IMR-90 (cell line): ENCODE measurements at regions not wholly inside any gene's neighbourhood (a gene's known extent, or its start where the extent isn't known, plus 50 kb on each side); places are given as distances from the start of the nearest gene placed in this dataset.

ENCODE experiments used
- ATAC-seq: fragments of 200-7000 bp; cut with Tn5 transposase; 2 replicates; pipeline ENCODE4 v1.9.1; 2020; ENCODE audit warnings: low read depth, mild to moderate bottlenecking, moderate library complexity
- BruUV-seq: library from RNA; stranded (reverse); fragments of 400-500 nt; replicated peaks from 2 replicates; lab custom pipeline; 2021; lab: Mats Ljungman, UMichigan
- CTCF ChIA-PET: fragments of 300-600 bp; formaldehyde crosslinking; extraction: SDS; loops from one replicate; lab custom pipeline; 2021; ENCODE audit warnings: antibody characterized with exemption; lab: Yijun Ruan, JAX
- POLR2A ChIA-PET: fragments of 300-600 bp; sonication (Branson Sonifier 250); formaldehyde crosslinking; loops from one replicate; lab custom pipeline; 2022; ENCODE audit warnings: antibody characterized with exemption; ENCODE audit not compliant: unreplicated experiment; lab: Charles Lee
- DNase-seq: peaks from one replicate; pipeline ENCODE4 v3.0.0; 2013
- H2AFZ ChIP-seq: replicated peaks from 2 replicates; pipeline ENCODE3; 2013; ENCODE audit warnings: low read length, mild to moderate bottlenecking; ENCODE audit not compliant: poor library complexity
- H2AK5ac ChIP-seq: 2 replicates; pipeline ENCODE4 v1.6.1; 2013; ENCODE audit warnings: low read depth, low read length, inconsistent platforms
- H2AK9ac ChIP-seq: replicated peaks from 2 replicates; pipeline ENCODE3; 2013; ENCODE audit warnings: mild to moderate bottlenecking, low read depth, low read length, moderate library complexity; ENCODE audit not compliant: poor library complexity
- H2BK120ac ChIP-seq: 2 replicates; pipeline ENCODE4 v1.6.1; 2013; ENCODE audit warnings: low read depth, low read length, inconsistent platforms
- H2BK15ac ChIP-seq: 3 replicates; pipeline ENCODE4 v1.6.1; 2013; ENCODE audit warnings: low read depth, low read length, inconsistent platforms
- H2BK20ac ChIP-seq: 2 replicates; pipeline ENCODE4 v1.6.1; 2013; ENCODE audit warnings: low read depth, mild to moderate bottlenecking, inconsistent platforms, low read length, moderate library complexity
- H2BK5ac ChIP-seq: 2 replicates; pipeline ENCODE4 v1.6.1; 2013; ENCODE audit warnings: mild to moderate bottlenecking, low read depth, low read length, inconsistent platforms; ENCODE audit not compliant: poor library complexity, severe bottlenecking
- H3K14ac ChIP-seq: replicated peaks from 2 replicates; pipeline ENCODE4 v1.6.1; 2013; ENCODE audit warnings: low read depth, low read length, inconsistent platforms
- H3K18ac ChIP-seq: 2 replicates; pipeline ENCODE4 v1.6.1; 2013; ENCODE audit warnings: low read depth, low read length, control low read depth
- H3K23ac ChIP-seq: 2 replicates; pipeline ENCODE4 v1.6.1; 2013; ENCODE audit warnings: low read depth, low read length, inconsistent platforms
- H3K27ac ChIP-seq: 2 replicates; pipeline ENCODE4 v1.5.1; 2013; ENCODE audit warnings: mild to moderate bottlenecking, control low read depth, low read length; ENCODE audit not compliant: insufficient read depth
- H3K27me3 ChIP-seq: 2 replicates; pipeline ENCODE4 v1.6.1; 2013; ENCODE audit warnings: low read length; ENCODE audit not compliant: control insufficient read depth, insufficient read depth
- H3K36me3 ChIP-seq: 2 replicates; pipeline ENCODE4 v1.6.1; 2013; ENCODE audit warnings: low read length, mixed read lengths; ENCODE audit not compliant: control insufficient read depth, insufficient read depth
- H3K4ac ChIP-seq: 2 replicates; pipeline ENCODE4 v1.6.1; 2013; ENCODE audit warnings: low read depth, low read length, inconsistent platforms
- H3K4me1 ChIP-seq: 2 replicates; pipeline ENCODE4 v1.6.1; 2013; ENCODE audit warnings: low read length, mixed read lengths; ENCODE audit not compliant: control insufficient read depth, insufficient read depth
- H3K4me2 ChIP-seq: 2 replicates; pipeline ENCODE4 v1.6.1; 2013; ENCODE audit warnings: low read depth, mild to moderate bottlenecking, control low read depth, low read length, moderate library complexity
- H3K4me3 ChIP-seq: 2 replicates; pipeline ENCODE4 v1.5.1; 2013; ENCODE audit warnings: low read depth, mild to moderate bottlenecking, control low read depth, low read length, moderate library complexity; ENCODE audit not compliant: insufficient read depth
- H3K56ac ChIP-seq: 2 replicates; pipeline ENCODE4 v1.6.1; 2013; ENCODE audit warnings: low read length, inconsistent platforms; ENCODE audit not compliant: insufficient read depth; ENCODE audit errors: extremely low read depth
- H3K79me1 ChIP-seq, 2 experiments: 2 replicates each; pipeline ENCODE4 v1.6.1; 2013; ENCODE audit warnings: low read length in 2 of 2, inconsistent platforms in 1 of 2, low read depth in 1 of 2
- H3K9ac ChIP-seq: 2 replicates; pipeline ENCODE4 v1.6.1; 2013; ENCODE audit warnings: low read depth, low read length, control low read depth
- H3K9me1 ChIP-seq: 2 replicates; pipeline ENCODE4 v1.6.1; 2013; ENCODE audit warnings: low read length, inconsistent platforms; ENCODE audit not compliant: insufficient read depth
- H3K9me3 ChIP-seq: 2 replicates; pipeline ENCODE4 v1.6.1; 2013; ENCODE audit warnings: low read length; ENCODE audit not compliant: control insufficient read depth, insufficient read depth
- H4K20me1 ChIP-seq: 2 replicates; pipeline ENCODE4 v1.6.1; 2013; ENCODE audit warnings: low read length, inconsistent platforms; ENCODE audit not compliant: insufficient read depth
- H4K5ac ChIP-seq: 2 replicates; pipeline ENCODE4 v1.6.1; 2013; ENCODE audit warnings: mild to moderate bottlenecking, low read depth, low read length, control low read depth
- H4K8ac ChIP-seq, 2 experiments: 2 replicates each; pipeline ENCODE4 v1.6.1; 2013; ENCODE audit warnings: low read depth in 2 of 2, low read length in 2 of 2, control low read depth in 1 of 2, inconsistent platforms in 1 of 2
- H4K91ac ChIP-seq: 2 replicates; pipeline ENCODE4 v1.6.1; 2013; ENCODE audit warnings: low read depth, low read length, inconsistent platforms; ENCODE audit not compliant: insufficient read depth
- BHLHE40 ChIP-seq: fragments of 150-350 bp; IDR thresholded peaks from 2 replicates; pipeline ENCODE4 v1.6.1; 2016; ENCODE audit warnings: mild to moderate bottlenecking, low read depth, low read length
- CEBPB ChIP-seq: IDR thresholded peaks from 2 replicates; pipeline ENCODE4 v1.6.1; 2012; ENCODE audit warnings: low read depth, low read length, improper control_type of control experiment
- CHD1 ChIP-seq: IDR thresholded peaks from 2 replicates; pipeline ENCODE4 v1.6.1; 2012; ENCODE audit warnings: low read depth, low read length, improper control_type of control experiment
- CTCF ChIP-seq: conservative IDR thresholded peaks from 2 replicates; pipeline ENCODE4 v1.5.1; 2012; ENCODE audit warnings: mild to moderate bottlenecking, low read depth, low read length, improper control_type of control experiment
- FOS ChIP-seq: fragments of 150-350 bp; IDR thresholded peaks from 2 replicates; pipeline ENCODE4 v1.6.1; 2016; ENCODE audit warnings: low read depth, low read length
- MAFK ChIP-seq: IDR thresholded peaks from 2 replicates; pipeline ENCODE4 v1.6.1; 2012; ENCODE audit warnings: low read depth, low read length, improper control_type of control experiment
- MAZ ChIP-seq: IDR thresholded peaks from 2 replicates; pipeline ENCODE4 v1.6.1; 2012; ENCODE audit warnings: low read depth, mild to moderate bottlenecking, low read length, improper control_type of control experiment, moderate library complexity, borderline replicate concordance
- MXI1 ChIP-seq: IDR thresholded peaks from 2 replicates; pipeline ENCODE4 v1.6.1; 2012; ENCODE audit warnings: low read depth, mild to moderate bottlenecking, low read length, moderate library complexity, borderline replicate concordance
- NFE2L2 ChIP-seq: fragments of 150-350 bp; IDR thresholded peaks from 2 replicates; pipeline ENCODE4 v1.6.1; 2016; ENCODE audit warnings: low read depth, mild to moderate bottlenecking, low read length
- POLR2A ChIP-seq: IDR thresholded peaks from 2 replicates; pipeline ENCODE4 v1.6.1; 2012; ENCODE audit warnings: mild to moderate bottlenecking, low read depth, low read length
- RAD21 ChIP-seq: IDR thresholded peaks from 2 replicates; pipeline ENCODE4 v1.6.1; 2012; ENCODE audit warnings: low read length, improper control_type of control experiment
- RCOR1 ChIP-seq: IDR thresholded peaks from 2 replicates; pipeline ENCODE4 v1.6.1; 2012; ENCODE audit warnings: mild to moderate bottlenecking, low read length, improper control_type of control experiment; ENCODE audit not compliant: insufficient replicate concordance
- RFX5 ChIP-seq: IDR thresholded peaks from 2 replicates; pipeline ENCODE4 v1.8.0; 2012; ENCODE audit warnings: low read depth, mild to moderate bottlenecking, low read length, moderate library complexity
- SMC3 ChIP-seq: fragments of 150-350 bp; IDR thresholded peaks from 2 replicates; pipeline ENCODE4 v1.6.1; 2016; ENCODE audit warnings: low read depth, mild to moderate bottlenecking, antibody characterized with exemption, low read length, moderate library complexity
- USF2 ChIP-seq: fragments of 150-350 bp; IDR thresholded peaks from 2 replicates; pipeline ENCODE4 v1.6.1; 2017; ENCODE audit warnings: mild to moderate bottlenecking, antibody characterized with exemption, low read length, low read depth
- WGBS, 2 experiments: methylation state at CpG; one replicate each; pipeline versions ENCODE4 v1.1.5 to v1.1.7; 2013; ENCODE audit warnings: missing lambda C conversion rate in 2 of 2; ENCODE audit not compliant: insufficient read length in 1 of 2; ENCODE audit errors: extremely low coverage in 2 of 2; 5-methylcytosine and 5-hydroxymethylcytosine counted together
- dilution Hi-C: fragments of 300-500 bp; cut with HindIII; formaldehyde crosslinking; loops from one replicate; pipeline ENCODE4 v1.14.3; 2018; ENCODE audit warnings: low sequenced_read_pairs; ENCODE audit not compliant: unreplicated experiment
- in situ Hi-C: fragments of 300-500 bp; cut with MboI; formaldehyde crosslinking; loops from 3 replicates; pipeline ENCODE4 v1.14.3; 2019; ENCODE audit warnings: low sequenced_read_pairs, inconsistent platforms, mixed read lengths
- intact Hi-C: fragments of 100-400 bp; cut with micrococcal nuclease; formaldehyde crosslinking; loops from 2 replicates; pipeline ENCODE4 v1.10.0; 2022
- TF ChIP-seq, protein P1 (sequence below): fragments of 150-350 bp; IDR thresholded peaks from 2 replicates; pipeline ENCODE4 v1.6.1; 2016; ENCODE audit warnings: low read depth, mild to moderate bottlenecking, low read length, moderate library complexity, borderline replicate concordance

- no peaks in the 10 kb centered on the region for H4K20me1 ChIP-seq
- H3K9me1 ChIP-seq: no peaks in the 10 kb centered on the region
- H3K79me1 ChIP-seq: no peaks in the 10 kb centered on the region
- TF ChIP-seq RAD21 (no peak), NFE2L2 (no peak), MAZ (no peak), BHLHE40 (no peak), POLR2A (no peak), MAFK (no peak), RFX5 (no peak), FOS (no peak), CTCF (no peak), USF2 (no peak), RCOR1 (no peak), CHD1 (no peak), CEBPB (no peak), MXI1 (no peak), SMC3 (no peak)
- TF ChIP-seq, protein P1, sequence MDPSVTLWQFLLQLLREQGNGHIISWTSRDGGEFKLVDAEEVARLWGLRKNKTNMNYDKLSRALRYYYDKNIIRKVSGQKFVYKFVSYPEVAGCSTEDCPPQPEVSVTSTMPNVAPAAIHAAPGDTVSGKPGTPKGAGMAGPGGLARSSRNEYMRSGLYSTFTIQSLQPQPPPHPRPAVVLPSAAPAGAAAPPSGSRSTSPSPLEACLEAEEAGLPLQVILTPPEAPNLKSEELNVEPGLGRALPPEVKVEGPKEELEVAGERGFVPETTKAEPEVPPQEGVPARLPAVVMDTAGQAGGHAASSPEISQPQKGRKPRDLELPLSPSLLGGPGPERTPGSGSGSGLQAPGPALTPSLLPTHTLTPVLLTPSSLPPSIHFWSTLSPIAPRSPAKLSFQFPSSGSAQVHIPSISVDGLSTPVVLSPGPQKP: no peak
- no peak for ATAC-seq
- H3K56ac ChIP-seq: no peak overlapping the region
- no peak overlapping the region for H3K9ac ChIP-seq
- H3K4ac ChIP-seq: no peak overlapping the region
- no peak overlapping the region for H2BK15ac ChIP-seq
- POLR2A ChIA-PET: no interaction called here
- H4K91ac ChIP-seq: no peak overlapping the region
- no peak overlapping the region for H3K18ac ChIP-seq
- DNase-seq: no peak
- no peak overlapping the region for H4K8ac ChIP-seq
- no peak overlapping the region for H3K4me2 ChIP-seq
- H3K9me3 ChIP-seq: no peaks in the 10 kb centered on the region
- H3K14ac ChIP-seq: no peak overlapping the region
- no peak overlapping the region for H4K5ac ChIP-seq
- H3K23ac ChIP-seq: no peak overlapping the region
- no CpG with 5 or more reads among the region's 5 CpGs for WGBS, 2 experiments
- H2AK5ac ChIP-seq: no peak overlapping the region
- in situ Hi-C loops (loop anchor here (5.0 kb wide), 1 partner anchor 837 kb away; no protein-coding TSS in a partner anchor), intact Hi-C loops (loop anchor here (5.0 to 10.0 kb wide), 2 partner anchors 662 to 1205 kb away; no protein-coding TSS in a partner anchor), dilution Hi-C loops (no loop called here)
- no peaks in the 10 kb centered on the region for H3K36me3 ChIP-seq
- H3K4me3 ChIP-seq: no peak overlapping the region
- H3K27me3 ChIP-seq: no peaks in the 10 kb centered on the region
- no peak overlapping the region for H3K27ac ChIP-seq
- H2AK9ac ChIP-seq: no peak overlapping the region
- CTCF ChIA-PET: interaction anchor here (0.7 to 1.7 kb wide), 4 partner anchors 580 to 848 kb away, joined by 3 to 15 read pairs (median 6); no protein-coding TSS in a partner anchor
- H2AFZ ChIP-seq: no peak overlapping the region
- BruUV-seq: no TSS peak
- H2BK20ac ChIP-seq: no peak overlapping the region
- no peak overlapping the region for H2BK5ac ChIP-seq
- no peaks in the 10 kb centered on the region for H3K4me1 ChIP-seq
- no peak overlapping the region for H2BK120ac ChIP-seq
Observed at GRCh38 chr13:78979349-78979748, 320.4 kb upstream of the OBI1 start.
